ENCODE measurements at regions not wholly inside any gene's neighbourhood (a gene's known extent, or its start where the extent isn't known, plus 50 kb on each side); places are given as distances from the start of the nearest gene placed in this dataset.

DNA sequence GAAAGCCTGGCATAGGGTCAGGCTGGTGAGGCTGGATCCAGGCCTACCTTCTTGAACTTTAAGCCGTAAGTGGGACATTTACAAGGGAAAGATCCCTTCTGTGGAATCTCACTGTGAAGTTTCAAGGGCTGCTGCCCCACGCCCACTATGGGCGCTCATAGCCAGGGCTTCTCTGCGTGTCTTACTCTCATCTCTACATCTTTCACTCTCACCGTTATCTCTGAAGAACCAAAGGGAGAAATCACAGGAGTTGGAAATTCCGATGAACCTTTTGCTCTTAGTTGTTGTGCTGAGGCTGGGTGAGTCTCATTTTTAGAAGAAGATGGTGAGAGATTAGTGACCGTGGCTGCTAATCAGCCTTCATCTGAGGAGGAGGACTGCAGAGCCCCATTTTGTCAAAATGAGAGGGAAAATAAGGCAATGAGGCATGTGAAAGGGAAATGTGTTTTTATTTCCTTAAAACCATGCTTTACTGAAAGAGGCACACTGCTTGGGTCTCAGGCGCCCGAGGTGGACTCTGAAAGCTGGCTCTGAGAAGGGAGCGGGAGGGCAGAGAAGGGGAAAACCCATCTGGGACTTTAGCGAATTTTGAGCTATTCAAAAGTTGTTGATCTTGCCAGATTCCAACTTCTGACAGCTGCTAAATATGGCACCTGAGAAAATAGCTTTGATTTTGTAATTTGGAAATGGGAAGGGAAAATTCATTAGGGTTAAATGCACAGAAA, 301.5 kb downstream of the CLIC5 start:
- H3K4me1 ChIP-seq (ENCODE audit: control insufficient read depth, extremely low read depth, insufficient read depth, low read length) = no peaks in the 10 kb centered on the region
- H3K27me3 ChIP-seq (ENCODE audit: control insufficient read depth in 2 of 2, insufficient read depth in 2 of 2, low read length in 2 of 2) = peaks cover 2 to 10% of the 10 kb centered on the region in 2 experiments
- CTCF ChIA-PET = interaction anchor here (0.6 to 7.6 kb wide), 124 partner anchors 8 to 1258 kb away, joined by 3 to 282 read pairs (median 4); partner anchors contain the start of gene SUPT3H
- no peaks in the 10 kb centered on the region for H3K9me1 ChIP-seq (replicated peaks; ENCODE audit: control insufficient read depth, extremely low read depth, insufficient read depth, low read length)
- dilution Hi-C loops (cut with MboI; ENCODE audit: extremely low pct_ligation_motif_present, low sequenced_read_pairs) (no loop called here), intact Hi-C loops (cut with micrococcal nuclease) (loop anchor here (1.0 to 10.0 kb wide), 11 partner anchors 63 to 1239 kb away; partner anchors contain the start of gene SUPT3H)
- H3K9me3 ChIP-seq (replicated peaks; ENCODE audit: control insufficient read depth, insufficient read depth, low read length) = no peaks in the 10 kb centered on the region
- FAIRE-seq = no peak
- no peaks in the 10 kb centered on the region for H3K36me3 ChIP-seq (ENCODE audit: control insufficient read depth in 2 of 2, extremely low read depth in 1 of 2, insufficient read depth in 2 of 2, low read length in 2 of 2)
- no peak overlapping the region for H3K4me2 ChIP-seq (ENCODE audit: insufficient read depth, low read length)
- H2AFZ ChIP-seq (ENCODE audit: low read depth, low read length) = no peak overlapping the region
- no peak overlapping the region for H3K27ac ChIP-seq (ENCODE audit: insufficient read depth, low read depth, low read length)
- BruUV-seq (replicated peaks) = no TSS peak
- no peak overlapping the region for H3K9ac ChIP-seq (replicated peaks; ENCODE audit: extremely low read depth, insufficient read depth, low read length)
- TF ChIP-seq POLR2A (IDR thresholded peaks at IDR 0.05; ENCODE audit: low read depth, low read length) (no peak), GATA2 (IDR thresholded peaks at IDR 0.05; ENCODE audit: insufficient read depth, insufficient read length, low read depth, low read length) (no peak)
- no peaks in the 10 kb centered on the region for H3K79me2 ChIP-seq (ENCODE audit: control insufficient read depth, insufficient read depth, low read length)
- DNase-seq (ENCODE audit: low read depth, low spot score) = no peak
- no peaks in the 10 kb centered on the region for H4K20me1 ChIP-seq (replicated peaks; ENCODE audit: control insufficient read depth, extremely low read depth, insufficient read depth, low read length)
- no peak overlapping the region for H3K4me3 ChIP-seq (replicated peaks in 1 of 3; ENCODE audit: insufficient read depth in 1 of 3, low read depth in 1 of 3, low read length in 3 of 3)
- POLR2A ChIA-PET = interaction anchor here (1.0 kb wide), 1 partner anchor 336 kb away, joined by 3 read pairs; the partner anchor contains the start of gene SUPT3H

All from endothelial cell of umbilical vein (primary cell).